GM21360 (cell line): ENCODE measurements at regions not wholly inside any gene's neighbourhood (a gene's known extent, or its start where the extent isn't known, plus 50 kb on each side); places are given as distances from the start of the nearest gene placed in this dataset.

Source experiments
- ATAC-seq: cut with Tn5 transposase; IDR thresholded peaks from one replicate; pipeline ENCODE4 v1.9.1; 2021; ENCODE audit warnings: mild to moderate bottlenecking, moderate library complexity; ENCODE audit not compliant: unreplicated experiment

DNA sequence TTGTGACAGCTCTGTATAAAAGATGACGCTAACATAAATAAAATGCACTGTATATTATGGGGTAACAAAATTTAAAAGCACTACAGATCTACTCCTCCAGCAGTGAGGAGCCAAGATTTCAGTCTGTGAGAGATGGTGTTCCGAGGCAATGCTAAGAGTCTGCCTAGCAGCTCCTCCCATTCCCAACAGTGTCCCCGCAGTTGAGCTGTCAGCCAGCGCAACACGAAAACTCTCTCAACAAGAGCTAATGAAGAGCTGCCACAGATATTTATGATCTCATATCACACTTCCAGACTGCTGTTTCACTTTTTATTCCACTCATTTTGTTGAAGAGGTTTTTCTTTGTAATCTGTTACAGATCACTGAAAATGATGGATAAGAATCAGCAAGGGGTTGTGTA is 53.9 kb upstream of the ESRRG start:
- no peak for ATAC-seq
